ENCODE measurements at regions not wholly inside any gene's neighbourhood (a gene's known extent, or its start where the extent isn't known, plus 50 kb on each side); places are given as distances from the start of the nearest gene placed in this dataset.

- no peaks in the 10 kb centered on the region for H3K9me1 ChIP-seq (ENCODE audit: control insufficient read depth, insufficient read depth, low read length)
- BruUV-seq (replicated peaks): no TSS peak
- ChIA-PET CTCF (ENCODE audit: low intra/inter-chr PET ratio) (no interaction called here), POLR2A (interaction anchor here (1.3 kb wide), 1 partner anchor 29 kb away, joined by 3 read pairs; no protein-coding TSS in a partner anchor)
- no peak overlapping the region for H2AFZ ChIP-seq (ENCODE audit: low read depth, low read length)
- H3K27ac ChIP-seq (ENCODE audit: extremely low read depth, low read depth, low read length): no peak overlapping the region
- FAIRE-seq: no peak
- peaks cover 2 to 20% of the 10 kb centered on the region in 2 experiments; a peak in 3 of 5 replicates for H3K27me3 ChIP-seq (ENCODE audit: control insufficient read depth in 2 of 2, insufficient read depth in 2 of 2, low read length in 2 of 2)
- H3K4me2 ChIP-seq (ENCODE audit: insufficient read depth, low read length): no peak overlapping the region
- intact Hi-C loops (cut with micrococcal nuclease) (no loop called here), in situ Hi-C loops (cut with MboI) (no loop called here)
- 0% methylated on average over 6 of the region's 6 CpGs for WGBS (ENCODE audit: insufficient coverage, low coverage, missing lambda C conversion rate)
- H3K4me3 ChIP-seq: no peak overlapping the region
- no peak overlapping the region for H3K9ac ChIP-seq (ENCODE audit: insufficient read depth in 1 of 2, low read depth in 2 of 2, low read length in 2 of 2)
- no peaks in the 10 kb centered on the region for H3K4me1 ChIP-seq (replicated peaks in 1 of 2; ENCODE audit: control insufficient read depth in 2 of 2, insufficient read depth in 2 of 2, low read length in 2 of 2)
- DNase-seq (ENCODE audit: extremely low read depth in 1 of 4, low spot score in 3 of 4): no peak
- ATAC-seq: no peak
- H3K9me3 ChIP-seq (replicated peaks; ENCODE audit: control insufficient read depth, insufficient read depth, low read depth, low read length): no peaks in the 10 kb centered on the region
- H4K20me1 ChIP-seq (replicated peaks; ENCODE audit: control insufficient read depth, insufficient read depth, low read length): no peaks in the 10 kb centered on the region
- H3K36me3 ChIP-seq (ENCODE audit: control insufficient read depth, insufficient read depth, low read length): no peaks in the 10 kb centered on the region
- no peaks in the 10 kb centered on the region for H3K79me2 ChIP-seq (ENCODE audit: control insufficient read depth, insufficient read depth, low read length)
- TF ChIP-seq TEAD2 (tag; IDR thresholded peaks at IDR 0.05) (no peak), MEF2D (tag; conservative IDR thresholded peaks at IDR 0.05; ENCODE audit: low read depth) (no peak), ARID4B (CRISPR knock-in tag; IDR thresholded peaks at IDR 0.05) (no peak), MYBL2 (IDR thresholded peaks at IDR 0.05; ENCODE audit: low read depth) (no peak), MYBL2 (CRISPR knock-in tag; IDR thresholded peaks at IDR 0.05; ENCODE audit: borderline replicate concordance) (no peak), ZNF274 (IDR thresholded peaks at IDR 0.05; ENCODE audit: borderline replicate concordance, low read depth, low read length) (no peak), ZNF717 (CRISPR knock-in tag; IDR thresholded peaks at IDR 0.05) (no peak), HES1 (IDR thresholded peaks at IDR 0.05; ENCODE audit: low read depth) (no peak), SMAD3 (CRISPR knock-in tag; conservative IDR thresholded peaks at IDR 0.05) (no peak), ZNF174 (CRISPR knock-in tag; IDR thresholded peaks at IDR 0.05) (no peak), FOXA3 (CRISPR knock-in tag; conservative IDR thresholded peaks at IDR 0.05 in 1 of 2, IDR thresholded peaks at IDR 0.05 in 1 of 2) (no peak), CCNT2 (IDR thresholded peaks at IDR 0.05; ENCODE audit: borderline replicate concordance, extremely low read depth, insufficient read length, low read depth, low read length) (no peak)
Observed at GRCh38 chr2:136282251-136282650, 164.3 kb upstream of the CXCR4 start.
